ENCODE measurements at regions not wholly inside any gene's neighbourhood (a gene's known extent, or its start where the extent isn't known, plus 50 kb on each side); places are given as distances from the start of the nearest gene placed in this dataset.

- no peak for TF ChIP-seq CTCF (IDR thresholded peaks at IDR 0.05 in 4 of 5, conservative IDR thresholded peaks at IDR 0.05 in 1 of 5)
- no peak for TF ChIP-seq POLR2A (IDR thresholded peaks at IDR 0.05)
Observed at GRCh38 chr7:94706996-94707740, 51.2 kb upstream of the SGCE start.

Measured in gastrocnemius medialis (tissue), 4 donors.